ENCODE measurements at regions not wholly inside any gene's neighbourhood (a gene's known extent, or its start where the extent isn't known, plus 50 kb on each side); places are given as distances from the start of the nearest gene placed in this dataset.

DNA sequence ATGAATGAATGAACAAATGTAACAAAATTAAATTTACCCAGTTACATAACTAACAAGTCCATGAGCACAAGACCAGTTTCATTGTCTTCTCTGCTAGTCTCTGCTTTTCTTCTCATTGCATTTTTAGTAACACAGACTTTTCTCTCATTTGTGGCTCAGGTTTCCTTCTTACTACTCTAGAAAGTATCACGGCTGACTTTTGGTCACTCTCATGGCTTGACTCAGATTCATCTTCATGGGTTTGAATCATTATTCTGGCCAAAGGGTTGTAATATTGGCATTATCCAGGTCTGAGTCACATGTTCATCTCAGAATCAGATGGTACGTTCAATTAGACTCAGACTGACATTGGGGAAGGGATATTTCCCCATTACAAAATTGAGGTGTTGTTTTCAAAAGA lies 121.5 kb upstream of the SATB1 start:
- Histone ChIP-seq H3K36me3 (ENCODE audit: insufficient read depth, low read length) (no peaks in the 10 kb centered on the region), H3K4me3 (ENCODE audit: low read depth in 1 of 2, low read length in 2 of 2) (no peak overlapping the region), H3K27me3 (ENCODE audit: insufficient read depth, low read length, poor library complexity) (no peaks in the 10 kb centered on the region), H3K27ac (ENCODE audit: low read length) (no peak overlapping the region), H3K9ac (ENCODE audit: low read depth, low read length) (no peak overlapping the region), H3K4me2 (ENCODE audit: insufficient read depth, low read length) (no peak overlapping the region), H3K79me2 (ENCODE audit: insufficient read depth, low read length) (no peaks in the 10 kb centered on the region), H3K4me1 (ENCODE audit: insufficient read depth, low read length) (no peaks in the 10 kb centered on the region), H3K9me3 (ENCODE audit: insufficient read depth, low read length, severe bottlenecking) (no peaks in the 10 kb centered on the region), H2AFZ (ENCODE audit: low read depth, low read length) (no peak overlapping the region), H4K20me1 (ENCODE audit: insufficient read depth, low read length) (no peaks in the 10 kb centered on the region)
- no peak for TF ChIP-seq EZH2 (IDR thresholded peaks at IDR 0.05; ENCODE audit: borderline replicate concordance, low read depth, low read length, severe bottlenecking)
- TF ChIP-seq, protein P1, sequence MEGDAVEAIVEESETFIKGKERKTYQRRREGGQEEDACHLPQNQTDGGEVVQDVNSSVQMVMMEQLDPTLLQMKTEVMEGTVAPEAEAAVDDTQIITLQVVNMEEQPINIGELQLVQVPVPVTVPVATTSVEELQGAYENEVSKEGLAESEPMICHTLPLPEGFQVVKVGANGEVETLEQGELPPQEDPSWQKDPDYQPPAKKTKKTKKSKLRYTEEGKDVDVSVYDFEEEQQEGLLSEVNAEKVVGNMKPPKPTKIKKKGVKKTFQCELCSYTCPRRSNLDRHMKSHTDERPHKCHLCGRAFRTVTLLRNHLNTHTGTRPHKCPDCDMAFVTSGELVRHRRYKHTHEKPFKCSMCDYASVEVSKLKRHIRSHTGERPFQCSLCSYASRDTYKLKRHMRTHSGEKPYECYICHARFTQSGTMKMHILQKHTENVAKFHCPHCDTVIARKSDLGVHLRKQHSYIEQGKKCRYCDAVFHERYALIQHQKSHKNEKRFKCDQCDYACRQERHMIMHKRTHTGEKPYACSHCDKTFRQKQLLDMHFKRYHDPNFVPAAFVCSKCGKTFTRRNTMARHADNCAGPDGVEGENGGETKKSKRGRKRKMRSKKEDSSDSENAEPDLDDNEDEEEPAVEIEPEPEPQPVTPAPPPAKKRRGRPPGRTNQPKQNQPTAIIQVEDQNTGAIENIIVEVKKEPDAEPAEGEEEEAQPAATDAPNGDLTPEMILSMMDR (IDR thresholded peaks at IDR 0.05; ENCODE audit: borderline replicate concordance, extremely low read depth, low read length, poor library complexity, severe bottlenecking), result no peak
- no peak for DNase-seq
- ATAC-seq (ENCODE audit: insufficient read depth, low read depth), result no peak

DNA sequence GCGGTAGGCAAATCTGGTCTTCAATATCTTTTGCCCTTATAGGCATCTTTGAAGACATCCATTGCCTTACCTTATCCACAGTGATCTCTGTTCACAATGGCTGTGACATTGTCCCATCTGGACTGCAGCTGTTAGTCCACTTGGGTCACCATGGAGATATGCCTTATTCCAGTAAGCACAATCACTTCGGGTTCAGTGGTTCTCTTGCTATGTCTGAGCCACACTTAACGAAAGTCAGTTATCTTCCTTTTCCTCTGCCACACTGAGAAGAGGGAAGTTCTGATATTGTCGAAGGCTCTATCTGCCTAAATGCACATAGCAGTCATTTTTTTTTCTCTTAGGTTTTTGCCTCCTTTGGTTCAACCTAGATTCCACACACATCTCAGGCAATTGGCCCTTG lies 119.0 kb upstream of the SATB1 start:
- Histone ChIP-seq H2AFZ (ENCODE audit: low read depth, low read length) (no peak overlapping the region), H3K27me3 (ENCODE audit: insufficient read depth, low read length, poor library complexity) (no peaks in the 10 kb centered on the region), H3K9ac (ENCODE audit: low read depth, low read length) (no peak overlapping the region), H3K9me3 (ENCODE audit: insufficient read depth, low read length, severe bottlenecking) (no peaks in the 10 kb centered on the region), H3K79me2 (ENCODE audit: insufficient read depth, low read length) (no peaks in the 10 kb centered on the region), H3K27ac (ENCODE audit: low read length) (no peak overlapping the region), H4K20me1 (ENCODE audit: insufficient read depth, low read length) (no peaks in the 10 kb centered on the region), H3K4me3 (ENCODE audit: low read depth in 1 of 2, low read length in 2 of 2) (no peak overlapping the region), H3K4me1 (ENCODE audit: insufficient read depth, low read length) (no peaks in the 10 kb centered on the region), H3K36me3 (ENCODE audit: insufficient read depth, low read length) (no peaks in the 10 kb centered on the region), H3K4me2 (ENCODE audit: insufficient read depth, low read length) (no peak overlapping the region)
- TF ChIP-seq, protein P1 (IDR thresholded peaks at IDR 0.05; ENCODE audit: borderline replicate concordance, extremely low read depth, low read length, poor library complexity, severe bottlenecking), result no peak
- TF ChIP-seq EZH2 (IDR thresholded peaks at IDR 0.05; ENCODE audit: borderline replicate concordance, low read depth, low read length, severe bottlenecking), result no peak
- ATAC-seq (ENCODE audit: insufficient read depth, low read depth) (no peak), DNase-seq (no peak)

DNA sequence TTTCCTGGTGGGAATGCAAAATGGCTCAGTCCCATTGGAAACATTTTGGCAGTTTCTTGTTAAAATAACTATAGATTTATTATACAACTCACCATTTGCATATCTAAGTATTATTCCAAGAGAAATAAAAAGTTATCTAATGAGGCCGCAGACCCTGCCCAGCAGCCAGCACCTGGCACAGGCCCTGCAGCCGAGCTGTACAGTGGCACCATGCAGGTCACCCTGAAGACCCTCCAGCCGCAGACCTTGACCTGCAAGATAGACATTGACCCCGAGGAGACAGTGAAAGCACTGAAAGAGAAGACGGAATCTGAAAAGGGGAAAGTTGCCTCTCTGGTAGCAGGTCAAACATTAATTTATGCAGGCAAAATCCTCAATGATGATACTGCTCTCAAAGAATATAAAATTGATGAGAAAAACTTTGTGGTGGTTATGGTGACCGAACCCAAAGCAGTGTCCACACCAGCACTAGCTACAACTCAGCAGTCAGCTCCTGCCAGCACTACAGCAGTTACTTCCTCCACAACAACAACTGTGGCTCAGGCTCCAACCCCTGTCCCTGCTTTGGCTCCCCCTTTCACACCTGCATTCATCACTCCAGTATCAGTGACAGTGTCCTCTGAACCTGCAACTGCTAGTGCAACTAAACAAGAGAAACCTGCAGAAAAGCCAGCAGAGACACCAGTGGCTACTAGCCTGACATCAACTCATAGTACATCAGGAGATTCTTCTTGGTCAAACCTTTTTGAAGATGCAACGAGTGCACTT lies 113.5 kb upstream of the SATB1 start:
- Histone ChIP-seq H3K36me3 (ENCODE audit: insufficient read depth, low read length) (no peaks in the 10 kb centered on the region), H3K4me3 (ENCODE audit: low read depth in 1 of 2, low read length in 2 of 2) (no peak overlapping the region), H3K4me1 (ENCODE audit: insufficient read depth, low read length) (no peaks in the 10 kb centered on the region), H2AFZ (ENCODE audit: low read depth, low read length) (no peak overlapping the region), H3K27ac (ENCODE audit: low read length) (no peak overlapping the region), H3K79me2 (ENCODE audit: insufficient read depth, low read length) (no peaks in the 10 kb centered on the region), H3K9ac (ENCODE audit: low read depth, low read length) (no peak overlapping the region), H3K4me2 (ENCODE audit: insufficient read depth, low read length) (no peak overlapping the region), H4K20me1 (ENCODE audit: insufficient read depth, low read length) (no peaks in the 10 kb centered on the region), H3K27me3 (ENCODE audit: insufficient read depth, low read length, poor library complexity) (no peaks in the 10 kb centered on the region), H3K9me3 (ENCODE audit: insufficient read depth, low read length, severe bottlenecking) (no peaks in the 10 kb centered on the region)
- ATAC-seq (ENCODE audit: insufficient read depth, low read depth) (no peak), DNase-seq (no peak)
- TF ChIP-seq EZH2 (IDR thresholded peaks at IDR 0.05; ENCODE audit: borderline replicate concordance, low read depth, low read length, severe bottlenecking), result no peak
- TF ChIP-seq, protein P1 (IDR thresholded peaks at IDR 0.05; ENCODE audit: borderline replicate concordance, extremely low read depth, low read length, poor library complexity, severe bottlenecking), result no peak

Data from DND-41 (cell line).